ENCODE measurements at regions not wholly inside any gene's neighbourhood (a gene's known extent, or its start where the extent isn't known, plus 50 kb on each side); places are given as distances from the start of the nearest gene placed in this dataset.

- DNase-seq (ENCODE audit: low spot score), result no peak
These were observed 410.7 kb upstream of the KIRREL3 start for GRCh38 chr11:127411283-127411682.

- DNase-seq (ENCODE audit: low spot score), result no peak
These were observed 394.5 kb upstream of the KIRREL3 start for GRCh38 chr11:127395034-127395433.

- DNase-seq (ENCODE audit: low spot score), result no peak
These were observed 393.0 kb upstream of the KIRREL3 start for GRCh38 chr11:127393460-127393997.

DNA sequence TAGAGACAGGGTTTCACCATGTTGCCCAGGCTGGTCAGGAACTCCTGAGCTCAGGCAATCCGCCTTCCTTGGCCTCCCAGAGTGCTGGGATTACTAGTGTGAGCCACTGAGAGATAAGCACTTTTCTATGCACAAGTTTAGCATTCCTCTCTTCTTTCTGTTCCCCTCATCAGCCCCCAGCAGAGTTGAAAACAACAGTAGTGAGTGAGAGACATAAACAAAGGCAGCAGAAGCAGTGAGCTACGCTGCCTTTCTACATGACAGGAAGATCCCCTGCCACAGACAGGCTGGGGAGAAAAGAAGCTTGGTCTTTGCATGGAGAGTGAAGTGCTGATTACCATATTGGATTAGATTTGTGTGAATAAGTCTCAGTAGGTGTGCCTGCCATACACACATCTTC lies 392.0 kb upstream of the KIRREL3 start:
- no peak for DNase-seq (ENCODE audit: low spot score)

DNA sequence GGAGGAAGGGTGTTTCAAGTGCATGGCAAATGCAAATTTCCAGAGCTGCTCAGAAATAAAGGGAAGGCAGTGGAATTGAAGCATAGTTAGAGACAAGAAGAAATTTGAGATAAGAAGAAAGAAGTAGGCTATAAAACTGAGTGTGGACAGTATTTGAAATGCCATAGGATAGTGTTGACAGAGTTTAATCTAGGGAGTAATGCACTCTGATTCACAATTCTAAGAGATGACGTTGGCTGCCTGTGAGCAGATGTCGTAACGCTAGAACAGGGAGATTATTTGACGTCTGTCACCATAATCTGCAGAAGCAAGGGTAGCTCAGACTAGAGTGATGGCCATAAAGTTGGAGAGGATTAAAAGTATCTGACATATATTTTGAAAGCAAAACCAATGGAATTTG lies 389.9 kb upstream of the KIRREL3 start:
- no peak for DNase-seq (ENCODE audit: low spot score)

- DNase-seq (ENCODE audit: low spot score), result no peak
These were observed 384.5 kb upstream of the KIRREL3 start for GRCh38 chr11:127385071-127385470.

- DNase-seq (ENCODE audit: low spot score), result no peak
These were observed 382.5 kb upstream of the KIRREL3 start for GRCh38 chr11:127383026-127383425.

DNA sequence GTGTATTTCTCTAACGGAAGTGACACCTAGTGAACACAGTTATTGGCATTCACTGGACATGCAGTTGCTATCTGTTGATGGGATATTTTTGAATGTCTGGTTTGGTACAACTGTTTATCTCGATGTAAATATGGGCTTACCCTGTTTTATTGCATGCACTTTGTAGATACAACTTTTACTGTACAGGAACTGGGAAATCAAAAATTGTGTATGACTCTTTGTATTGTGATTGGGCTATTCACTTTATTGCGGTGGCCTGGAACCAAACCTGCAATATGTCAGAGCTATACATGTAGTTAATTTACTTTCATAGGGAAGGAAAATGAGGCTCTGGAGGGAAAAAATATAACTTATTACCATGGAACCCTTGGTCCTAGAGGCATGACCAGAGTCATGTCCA lies 380.7 kb upstream of the KIRREL3 start:
- DNase-seq (ENCODE audit: low spot score), result no peak

DNA sequence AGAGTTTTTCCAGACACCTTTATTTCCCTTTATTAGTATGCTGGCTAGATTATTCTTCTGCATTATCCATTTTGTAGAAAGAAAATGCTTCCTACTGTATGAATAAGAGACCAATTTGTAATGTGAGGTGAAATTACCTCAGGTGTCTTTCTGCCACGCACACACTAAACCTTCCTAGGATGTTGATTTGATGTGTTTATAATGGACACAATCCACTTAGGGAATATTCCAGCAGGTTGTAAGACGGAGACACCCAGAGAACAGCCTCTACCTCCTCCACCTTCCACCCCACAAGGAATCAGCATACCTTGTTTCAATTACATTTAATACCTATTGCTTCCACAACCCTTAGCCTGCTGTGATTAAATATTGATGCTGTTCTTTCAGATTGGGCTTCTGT lies 379.1 kb upstream of the KIRREL3 start:
- no peak for DNase-seq (ENCODE audit: low spot score)

DNA sequence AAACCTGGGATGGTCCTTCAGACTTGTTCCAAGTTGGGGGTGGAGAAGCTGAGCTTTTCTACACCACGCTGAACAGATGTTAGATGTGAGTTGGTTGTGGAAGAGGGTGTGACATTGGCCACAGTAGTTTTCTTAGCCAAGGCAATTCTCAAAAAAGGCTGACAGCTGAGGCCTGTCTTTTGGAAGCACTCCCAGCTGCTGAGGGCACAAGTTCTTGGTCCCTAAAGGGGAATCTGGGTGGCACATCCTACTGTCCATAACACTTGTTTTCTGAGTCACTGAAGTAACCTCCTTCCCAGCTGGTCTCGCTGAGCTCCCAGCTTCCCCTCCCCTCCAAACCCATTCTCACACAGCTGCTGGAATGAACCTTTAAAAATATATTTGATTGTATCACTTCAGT lies 375.7 kb upstream of the KIRREL3 start:
- DNase-seq (ENCODE audit: low spot score), result no peak

DNA sequence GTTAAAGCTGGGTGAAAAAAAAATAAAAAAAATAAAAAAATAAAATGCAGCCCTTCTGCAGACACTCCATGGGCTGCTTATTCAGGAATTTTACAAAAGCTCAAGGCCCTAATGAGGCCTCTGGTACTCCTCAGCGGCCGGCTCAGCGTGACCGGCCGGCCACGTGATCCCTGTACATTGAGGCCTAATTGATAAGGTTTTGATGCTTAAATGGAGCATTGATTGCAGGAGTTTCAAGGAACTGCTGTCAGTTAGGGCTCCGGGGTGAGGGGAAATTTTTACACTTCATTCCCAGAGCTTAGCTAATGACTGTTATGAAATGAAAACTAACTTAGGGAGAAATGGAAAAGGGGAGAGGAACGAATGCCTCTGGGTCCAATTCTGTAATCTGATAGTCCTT lies 368.8 kb upstream of the KIRREL3 start:
- DNase-seq (ENCODE audit: low spot score), result no peak

DNA sequence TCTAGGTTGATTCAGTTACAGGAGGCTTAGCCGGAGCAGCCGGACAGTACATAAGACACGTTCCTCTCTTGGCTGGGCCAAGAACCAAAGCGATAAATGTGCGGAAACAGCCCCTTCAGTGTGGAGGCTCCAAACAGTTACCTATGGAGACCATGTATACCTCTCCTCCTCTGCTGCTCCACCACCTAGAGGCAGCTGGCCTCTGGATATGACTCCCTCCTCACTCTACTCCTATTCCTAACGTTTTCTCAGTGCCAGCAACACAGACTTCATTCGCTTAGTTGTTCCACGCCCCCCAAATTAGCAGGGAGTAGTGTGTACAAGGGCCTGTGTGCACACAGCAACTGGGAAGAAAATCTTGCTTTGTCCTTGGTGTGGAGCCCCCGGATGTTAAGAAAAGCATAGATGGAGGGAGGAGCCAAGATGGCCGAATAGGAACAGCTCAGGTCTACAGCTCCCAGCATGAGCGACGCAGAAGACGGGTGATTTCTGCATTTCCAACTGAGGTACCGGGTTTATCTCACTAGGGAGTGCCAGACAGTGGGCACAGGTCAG lies 362.3 kb upstream of the KIRREL3 start:
- no peak for DNase-seq (ENCODE audit: low spot score)

GRCh38 chr11:127358160-127358559 lies 357.6 kb upstream of the KIRREL3 start:
- no peak for DNase-seq (ENCODE audit: low spot score)

DNA sequence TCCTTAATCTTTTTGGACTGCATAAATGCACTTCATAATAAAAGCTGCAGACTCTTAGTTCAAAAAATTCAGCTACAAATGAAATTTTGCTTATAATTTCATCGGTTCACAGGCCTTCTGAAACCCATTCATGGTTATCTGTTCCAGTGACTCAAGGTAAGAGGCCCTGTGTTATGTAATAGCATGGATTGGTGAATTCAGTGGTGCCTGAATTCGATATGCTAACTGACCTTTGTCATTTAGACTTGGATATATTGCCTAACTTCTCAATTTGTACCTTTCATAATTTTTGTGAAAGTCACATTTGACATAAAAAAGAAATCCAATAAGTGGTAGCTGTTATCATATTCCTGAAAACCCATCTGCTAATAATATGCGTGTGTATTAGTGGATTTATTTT lies 349.9 kb upstream of the KIRREL3 start:
- no peak for DNase-seq (ENCODE audit: low spot score)

DNA sequence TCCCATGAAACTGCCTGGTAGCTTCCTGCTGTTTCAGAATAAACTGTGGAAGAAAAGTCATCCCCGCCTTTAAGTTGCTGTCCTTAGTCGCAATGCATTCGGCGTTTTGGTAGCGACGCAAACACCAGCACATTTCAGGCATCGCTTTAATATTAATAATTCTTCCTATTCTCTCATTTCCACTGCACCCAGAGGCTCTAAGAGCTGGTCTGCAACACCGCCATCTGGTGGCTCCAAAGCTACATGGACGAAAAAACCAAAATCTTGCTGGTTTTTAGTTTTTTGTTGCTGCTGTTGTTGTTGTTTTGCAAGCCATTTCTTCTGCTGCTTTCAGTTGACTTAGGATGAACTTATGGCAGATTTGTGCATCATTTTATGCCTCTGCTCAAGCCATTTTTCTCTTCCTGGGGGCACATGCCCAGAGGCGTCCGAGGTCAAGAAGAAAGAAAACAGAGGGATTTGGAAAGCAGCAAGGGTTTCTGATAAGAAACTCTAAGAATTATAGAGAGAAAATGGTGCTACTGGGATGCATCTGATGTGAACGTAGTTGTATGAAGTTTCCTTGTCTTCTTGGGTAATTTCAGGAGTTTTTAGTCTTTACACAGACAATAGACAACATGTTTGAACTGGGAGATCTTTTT lies 345.4 kb upstream of the KIRREL3 start:
- DNase-seq (ENCODE audit: low spot score), result peak; percentile 54

DNA sequence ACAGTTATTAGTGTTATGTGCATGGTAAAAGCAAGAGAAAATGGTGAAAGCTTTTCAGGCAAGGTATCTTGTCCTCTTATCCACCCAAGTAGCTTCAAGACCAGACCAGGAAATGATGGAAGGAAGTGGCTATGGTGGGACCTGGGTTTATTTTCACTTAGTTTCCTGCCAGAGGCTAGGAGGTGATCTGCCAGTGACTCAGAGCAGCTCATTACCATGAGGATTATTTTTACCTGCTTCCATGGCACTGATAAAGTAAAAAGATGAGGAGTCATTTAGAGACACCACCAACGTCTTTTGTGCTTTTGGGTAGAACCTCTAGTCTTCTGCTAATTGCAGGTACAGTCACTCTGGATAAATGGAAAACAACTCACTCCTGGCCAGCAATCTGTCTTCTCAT lies 339.9 kb upstream of the KIRREL3 start:
- no peak for DNase-seq (ENCODE audit: low spot score)

GRCh38 chr11:127339376-127339775 lies 338.8 kb upstream of the KIRREL3 start:
- DNase-seq (ENCODE audit: low spot score), result no peak

DNA sequence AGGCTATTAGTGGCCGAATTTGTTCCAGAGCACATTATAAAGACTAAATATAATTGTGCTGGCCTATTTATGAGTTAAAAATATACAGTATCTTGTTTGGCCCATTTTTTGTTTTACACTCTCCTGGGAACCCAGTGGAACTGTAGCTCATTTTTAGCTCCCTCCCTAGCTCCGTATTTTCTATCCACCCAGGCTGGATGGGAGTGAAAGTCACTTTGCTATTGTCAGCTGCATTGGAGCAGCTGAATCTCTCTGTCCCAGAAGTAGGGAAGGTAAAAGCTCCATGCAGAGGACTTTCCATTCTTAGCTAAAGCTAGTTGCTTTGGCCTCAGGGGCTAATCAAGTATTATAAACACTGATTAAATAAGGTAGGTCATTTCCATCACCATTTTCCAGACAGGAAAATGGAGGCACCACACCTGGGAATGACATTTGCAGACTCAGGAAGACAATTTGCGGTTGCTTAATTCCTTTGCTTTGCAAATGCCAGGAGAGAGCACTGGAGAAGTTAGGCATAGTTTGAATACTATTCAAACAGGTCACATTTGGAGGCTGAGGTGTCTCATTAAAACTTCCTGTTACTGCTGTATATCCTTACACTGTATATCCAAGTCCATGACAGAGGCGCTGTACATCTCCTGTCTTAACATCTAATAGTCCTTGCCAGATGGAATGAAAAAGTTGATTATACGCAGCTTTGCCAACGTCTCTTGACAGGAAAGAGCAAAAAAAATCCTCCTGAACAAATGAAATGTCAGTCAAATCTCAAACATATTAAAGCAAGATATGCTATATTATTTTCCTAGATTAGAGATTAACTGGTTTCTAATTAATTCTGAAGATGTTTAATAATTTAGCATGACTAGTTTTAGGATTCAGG lies 338.1 kb upstream of the KIRREL3 start:
- no peak for DNase-seq (ENCODE audit: low spot score)

DNA sequence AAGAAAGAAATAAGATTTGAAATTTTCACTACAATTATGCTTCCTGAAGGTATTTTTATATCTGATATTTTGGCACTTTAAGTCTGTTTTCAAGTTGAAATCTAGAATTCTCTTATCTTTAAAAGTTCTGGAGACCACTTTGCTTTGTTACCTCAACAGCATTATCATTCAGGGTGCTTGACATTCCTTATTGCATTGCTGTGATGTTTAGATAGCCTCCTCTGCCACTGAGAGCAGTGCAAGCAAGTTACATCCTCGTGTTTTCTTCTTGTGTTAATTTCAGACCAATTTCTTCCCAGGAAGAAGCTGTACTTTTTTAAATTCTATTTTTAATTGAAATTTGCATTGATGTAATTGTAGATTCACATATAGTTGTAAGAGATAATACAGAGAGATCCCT lies 333.9 kb upstream of the KIRREL3 start:
- DNase-seq (ENCODE audit: low spot score), result no peak

GRCh38 chr11:127332896-127333295 lies 332.3 kb upstream of the KIRREL3 start:
- DNase-seq (ENCODE audit: low spot score), result no peak

- no peak for DNase-seq (ENCODE audit: low spot score)
These were observed 329.5 kb upstream of the KIRREL3 start for GRCh38 chr11:127330044-127330443.

DNA sequence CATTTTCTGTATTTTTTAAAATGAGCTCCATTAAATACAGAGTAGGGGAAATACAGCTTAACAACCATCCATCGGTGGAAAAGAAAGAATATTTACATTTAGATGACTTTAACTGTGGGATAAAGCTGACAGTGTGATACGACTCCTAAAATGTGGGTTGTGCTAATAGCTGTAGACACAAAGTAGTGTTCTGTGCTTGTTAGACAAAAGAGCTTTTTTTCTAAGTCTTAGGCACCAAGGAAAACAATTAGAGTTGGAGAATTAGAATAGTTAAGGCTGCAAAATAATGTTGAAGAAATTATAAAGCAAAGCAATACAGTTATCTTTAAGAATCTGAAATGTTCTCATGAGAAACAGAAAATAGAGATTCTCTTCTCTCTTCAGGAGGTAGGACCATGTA lies 307.7 kb upstream of the KIRREL3 start:
- no peak for DNase-seq (ENCODE audit: low spot score)

GRCh38 chr11:127307700-127308099 lies 307.1 kb upstream of the KIRREL3 start:
- DNase-seq (ENCODE audit: low spot score), result no peak
